ENCODE measurements at regions not wholly inside any gene's neighbourhood (a gene's known extent, or its start where the extent isn't known, plus 50 kb on each side); places are given as distances from the start of the nearest gene placed in this dataset.

GRCh38 chr3:177602601-177603147, 405.4 kb upstream of the TBL1XR1 start:
- peaks cover 4 to 9% (median 7%) of the 10 kb centered on the region in 4 donors for H3K4me1 ChIP-seq (ENCODE audit: control insufficient read depth in 4 of 4, insufficient read depth in 4 of 4, low read length in 3 of 4)

GRCh38 chr3:177603148-177603603, 405.9 kb upstream of the TBL1XR1 start:
- no peak for DNase-seq (ENCODE audit: low spot score)
- Histone ChIP-seq H3K27ac (ENCODE audit: low read depth in 1 of 2, low read length in 2 of 2) (no peak overlapping the region), H3K4me3 (ENCODE audit: low read depth in 1 of 3, low read length in 3 of 3) (no peak overlapping the region), H3K36me3 (ENCODE audit: control insufficient read depth in 4 of 4, insufficient read depth in 3 of 4, low read depth in 1 of 4, low read length in 3 of 4) (no peaks in the 10 kb centered on the region), H3K4me1 (ENCODE audit: control insufficient read depth in 4 of 4, insufficient read depth in 4 of 4, low read length in 3 of 4) (peaks cover 3 to 4% (median 4%) of the 10 kb centered on the region in 4 donors), H3K27me3 (ENCODE audit: control insufficient read depth in 4 of 4, insufficient read depth in 4 of 4, low read length in 3 of 4) (no peaks in the 10 kb centered on the region), H3K9me3 (ENCODE audit: control insufficient read depth in 4 of 4, low read length in 3 of 4) (no peaks in the 10 kb centered on the region), H3K9ac (ENCODE audit: low read depth in 1 of 2, low read length in 2 of 2) (no peak overlapping the region)
- WGBS, result 42% methylated on average over 2 of the region's 2 CpGs
- no peak for TF ChIP-seq ZBTB33 (IDR thresholded peaks at IDR 0.05)
- TF ChIP-seq MAX (IDR thresholded peaks at IDR 0.05), result no peak
- TF ChIP-seq ATF3 (IDR thresholded peaks at IDR 0.05), result no peak
- TF ChIP-seq RXRA (IDR thresholded peaks at IDR 0.05), result no peak

More at GRCh38 chr3:177602601-177603147, 405.4 kb upstream of the TBL1XR1 start:
- no peak overlapping the region for H3K27ac ChIP-seq (ENCODE audit: low read depth in 1 of 2, low read length in 2 of 2)
- no peak for DNase-seq (ENCODE audit: low spot score)
- no peak overlapping the region for H3K4me3 ChIP-seq (ENCODE audit: low read depth in 1 of 3, low read length in 3 of 3)
- WGBS, result 87% methylated on average over 2 of the region's 2 CpGs
- H3K27me3 ChIP-seq (ENCODE audit: control insufficient read depth in 4 of 4, insufficient read depth in 4 of 4, low read length in 3 of 4), result no peaks in the 10 kb centered on the region
- no peaks in the 10 kb centered on the region for H3K9me3 ChIP-seq (ENCODE audit: control insufficient read depth in 4 of 4, low read length in 3 of 4)
- no peak overlapping the region for H3K9ac ChIP-seq (ENCODE audit: low read depth in 1 of 2, low read length in 2 of 2)
- H3K36me3 ChIP-seq (ENCODE audit: control insufficient read depth in 4 of 4, insufficient read depth in 3 of 4, low read depth in 1 of 4, low read length in 3 of 4), result no peaks in the 10 kb centered on the region
- peak in 1 of 2 donors; percentile 22 for TF ChIP-seq JUND (IDR thresholded peaks at IDR 0.05)
- no peak for TF ChIP-seq GABPA (IDR thresholded peaks at IDR 0.05 in 1 of 2, conservative IDR thresholded peaks at IDR 0.05 in 1 of 2)
- TF ChIP-seq MAX (IDR thresholded peaks at IDR 0.05), result no peak

GRCh38 chr3:177604181-177604580, 406.9 kb upstream of the TBL1XR1 start:
- peaks cover 6 to 10% (median 7%) of the 10 kb centered on the region in 4 donors for H3K4me1 ChIP-seq (ENCODE audit: control insufficient read depth in 4 of 4, insufficient read depth in 4 of 4, low read length in 3 of 4)
- WGBS, result 95% methylated on average over 7 of the region's 7 CpGs
- no peak for DNase-seq (ENCODE audit: low spot score)
- H3K36me3 ChIP-seq (ENCODE audit: control insufficient read depth in 4 of 4, insufficient read depth in 3 of 4, low read depth in 1 of 4, low read length in 3 of 4), result no peaks in the 10 kb centered on the region
- TF ChIP-seq TAF1 (conservative IDR thresholded peaks at IDR 0.05), result no peak
- TF ChIP-seq YY1 (IDR thresholded peaks at IDR 0.05), result no peak
- no peak for TF ChIP-seq ZBTB33 (IDR thresholded peaks at IDR 0.05)
- no peak for TF ChIP-seq EGR1 (IDR thresholded peaks at IDR 0.05; ENCODE audit: low read depth in 2 of 2)
- TF ChIP-seq FOXA1 (IDR thresholded peaks at IDR 0.05), result no peak
- TF ChIP-seq NR2F2 (IDR thresholded peaks at IDR 0.05), result no peak
- no peak for TF ChIP-seq FOXA2 (IDR thresholded peaks at IDR 0.05)
- H3K9ac ChIP-seq (ENCODE audit: low read depth in 1 of 2, low read length in 2 of 2), result no peak overlapping the region
- H3K4me3 ChIP-seq (ENCODE audit: low read depth in 1 of 3, low read length in 3 of 3), result no peak overlapping the region
- no peaks in the 10 kb centered on the region for H3K9me3 ChIP-seq (ENCODE audit: control insufficient read depth in 4 of 4, low read length in 3 of 4)
- H3K27me3 ChIP-seq (ENCODE audit: control insufficient read depth in 4 of 4, insufficient read depth in 4 of 4, low read length in 3 of 4), result no peaks in the 10 kb centered on the region
- H3K27ac ChIP-seq (ENCODE audit: low read depth in 1 of 2, low read length in 2 of 2), result no peak overlapping the region
